HCT116 (cell line): ENCODE measurements at regions not wholly inside any gene's neighbourhood (a gene's known extent, or its start where the extent isn't known, plus 50 kb on each side); places are given as distances from the start of the nearest gene placed in this dataset.

Experiments
- ATAC-seq: fragments of 200-7000 bp; cut with Tn5 transposase; 2 replicates; pipeline ENCODE4 v1.9.1; 2020; ENCODE audit warnings: mild to moderate bottlenecking, moderate library complexity
- BruUV-seq: library from RNA; stranded (reverse); fragments of 400-500 nt; replicated peaks from 2 replicates; lab custom pipeline; 2021; lab: Mats Ljungman, UMichigan
- CTCF ChIA-PET: fragments of 300-600 bp; sonication (Branson Sonifier 250); formaldehyde crosslinking; loops from one replicate; lab custom pipeline; 2021; ENCODE audit warnings: antibody characterized with exemption; lab: Charles Lee
- POLR2A ChIA-PET: fragments of 300-600, 350-600 bp; sonication (Branson Sonifier 250); formaldehyde crosslinking; loops from one replicate; lab custom pipeline; 2021; ENCODE audit warnings: antibody characterized with exemption; lab: Charles Lee
- RAD21 ChIA-PET, 2 experiments: fragments of 300-600 bp; sonication (Branson Sonifier 250); formaldehyde crosslinking; loops; one replicate each; lab custom pipeline; 2023; ENCODE audit warnings: low total read pairs in 2 of 2; ENCODE audit not compliant: uncharacterized antibody in 2 of 2, unreplicated experiment in 2 of 2, low non-redundant PET in 1 of 2; lab: Charles Lee
- DNase-seq: peaks from one replicate; pipeline ENCODE4 v3.0.0-alpha.2; 2010; ENCODE audit warnings: low read depth, low spot score
- H2AFZ ChIP-seq: fragments of 200-600 bp; shearing (Covaris generic), sonication (generic); 2 replicates; pipeline ENCODE4 v1.6.1; 2017; ENCODE audit warnings: low read depth, mixed run types, mixed read lengths, antibody characterized with exemption, low read length; ENCODE audit not compliant: poor library complexity, severe bottlenecking
- H3K27ac ChIP-seq: 2 replicates; pipeline ENCODE4 v1.5.1; 2012; ENCODE audit warnings: low read depth, low read length
- H3K27me3 ChIP-seq: fragments of 200-600 bp; sonication (generic); 2 replicates; pipeline ENCODE4 v1.6.1; 2016; ENCODE audit warnings: mixed run types, low read length, mixed read lengths; ENCODE audit not compliant: insufficient read depth
- H3K36me3 ChIP-seq, 2 experiments: fragments of 200-500 bp in 1 of 2; fragments of 200-600 bp in 1 of 2; sonication (Bioruptor generic) in 1 of 2; sonication (generic) in 1 of 2; 2 replicates each; pipeline versions ENCODE4 v1.5.1 to v1.6.1; 2014 to 2016; ENCODE audit warnings: low read length in 2 of 2, inconsistent platforms in 1 of 2, mixed read lengths in 1 of 2, mixed run types in 1 of 2; ENCODE audit not compliant: insufficient read depth in 2 of 2, control insufficient read depth in 1 of 2
- H3K4me1 ChIP-seq, 2 experiments: fragments of 200-600 bp in 1 of 2; sonication (generic) in 1 of 2; 2 replicates each; pipeline versions ENCODE4 v1.5.1 to v1.6.1; 2012 to 2017; ENCODE audit warnings: low read length in 2 of 2, inconsistent platforms in 1 of 2, mild to moderate bottlenecking in 1 of 2, mixed read lengths in 1 of 2, mixed run types in 1 of 2, moderate library complexity in 1 of 2; ENCODE audit not compliant: insufficient read depth in 2 of 2, control insufficient read depth in 1 of 2
- H3K4me2 ChIP-seq: fragments of 200-600 bp; sonication (generic); 2 replicates; pipeline ENCODE4 v1.6.1; 2017; ENCODE audit warnings: mixed run types, low read length, mixed read lengths
- H3K4me3 ChIP-seq, 2 experiments: fragments of 200-600 bp in 1 of 2; sonication (generic) in 1 of 2; replicated peaks in 1 of 2; 2 replicates each; pipeline ENCODE4 v1.5.1; 2011 to 2016; ENCODE audit warnings: low read length in 2 of 2, control low read depth in 1 of 2, low read depth in 1 of 2, mild to moderate bottlenecking in 1 of 2, mixed read lengths in 1 of 2, mixed run types in 1 of 2
- H3K79me2 ChIP-seq: fragments of 200-600 bp; sonication (generic); 2 replicates; pipeline ENCODE4 v1.6.1; 2017; ENCODE audit warnings: mild to moderate bottlenecking, mixed run types, low read length, moderate library complexity, mixed read lengths; ENCODE audit not compliant: insufficient read depth
- H3K9ac ChIP-seq: fragments of 200-600 bp; sonication (generic); 2 replicates; pipeline ENCODE4 v1.6.1; 2016; ENCODE audit warnings: low read length, mixed read lengths
- H3K9me2 ChIP-seq: fragments of 200-600 bp; sonication (generic), shearing (Covaris generic); 2 replicates; pipeline ENCODE4 v1.6.1; 2017; ENCODE audit warnings: mixed run types, mild to moderate bottlenecking, moderate library complexity; ENCODE audit not compliant: insufficient read depth
- H3K9me3 ChIP-seq, 2 experiments: fragments of 200-500 bp in 1 of 2; fragments of 200-600 bp in 1 of 2; sonication (Bioruptor generic) in 1 of 2; sonication (generic) in 1 of 2; 2 replicates each; pipeline ENCODE4 v1.6.1; 2014 to 2017; ENCODE audit warnings: low read length in 2 of 2, mixed read lengths in 2 of 2, inconsistent platforms in 1 of 2, low read depth in 1 of 2, mild to moderate bottlenecking in 1 of 2, mixed run types in 1 of 2, moderate library complexity in 1 of 2; ENCODE audit not compliant: control insufficient read depth in 1 of 2, insufficient read depth in 1 of 2
- H4K20me1 ChIP-seq: fragments of 200-600 bp; sonication (generic), shearing (Covaris generic); 2 replicates; pipeline ENCODE4 v1.6.1; 2017; ENCODE audit warnings: mixed run types, mild to moderate bottlenecking, moderate library complexity; ENCODE audit not compliant: insufficient read depth
- CBX3 ChIP-seq: IDR thresholded peaks from 2 replicates; pipeline ENCODE4 v1.6.1; 2012; ENCODE audit warnings: low read depth
- EGR1 ChIP-seq: IDR thresholded peaks from 2 replicates; pipeline ENCODE4 v1.6.1; 2012; ENCODE audit warnings: low read depth
- ELF1 ChIP-seq: IDR thresholded peaks from 2 replicates; pipeline ENCODE4 v1.6.1; 2012; ENCODE audit warnings: low read depth, borderline replicate concordance
- FOSL1 ChIP-seq: IDR thresholded peaks from 2 replicates; pipeline ENCODE4 v1.6.1; 2012; ENCODE audit warnings: low read depth
- JUND ChIP-seq: IDR thresholded peaks from 2 replicates; pipeline ENCODE4 v1.6.1; 2012
- POLR2AphosphoS5 ChIP-seq: IDR thresholded peaks from 2 replicates; pipeline ENCODE4 v1.6.1; 2011; ENCODE audit warnings: mild to moderate bottlenecking, low read depth, low read length, moderate library complexity
- RAD21 ChIP-seq: IDR thresholded peaks from 2 replicates; pipeline ENCODE4 v1.6.1; 2012; ENCODE audit warnings: low read depth, mild to moderate bottlenecking
- SIN3A ChIP-seq: IDR thresholded peaks from 2 replicates; pipeline ENCODE4 v1.6.1; 2012; ENCODE audit warnings: low read depth
- SP1 ChIP-seq: IDR thresholded peaks from 2 replicates; pipeline ENCODE4 v1.6.1; 2012; ENCODE audit warnings: low read depth
- SRF ChIP-seq: IDR thresholded peaks from 2 replicates; pipeline ENCODE4 v1.6.1; 2012; ENCODE audit warnings: low read depth
- YY1 ChIP-seq: IDR thresholded peaks from 2 replicates; pipeline ENCODE4 v1.6.1; 2011; ENCODE audit warnings: low read length, low read depth, moderate library complexity, mild to moderate bottlenecking; ENCODE audit not compliant: insufficient replicate concordance; ENCODE audit errors: extremely low read depth
- intact Hi-C: fragments of 100-400 bp; cut with micrococcal nuclease; formaldehyde crosslinking; loops from 2 replicates; pipeline ENCODE4 v1.10.0; 2022
- TF ChIP-seq, protein P1 (sequence below): IDR thresholded peaks from 2 replicates; pipeline ENCODE4 v1.6.1; 2012
- TF ChIP-seq, protein P2 (sequence below): IDR thresholded peaks from 2 replicates; pipeline ENCODE4 v1.6.1; 2011; ENCODE audit warnings: mild to moderate bottlenecking, low read length, moderate library complexity; ENCODE audit not compliant: insufficient replicate concordance; ENCODE audit errors: extremely low read depth

DNA sequence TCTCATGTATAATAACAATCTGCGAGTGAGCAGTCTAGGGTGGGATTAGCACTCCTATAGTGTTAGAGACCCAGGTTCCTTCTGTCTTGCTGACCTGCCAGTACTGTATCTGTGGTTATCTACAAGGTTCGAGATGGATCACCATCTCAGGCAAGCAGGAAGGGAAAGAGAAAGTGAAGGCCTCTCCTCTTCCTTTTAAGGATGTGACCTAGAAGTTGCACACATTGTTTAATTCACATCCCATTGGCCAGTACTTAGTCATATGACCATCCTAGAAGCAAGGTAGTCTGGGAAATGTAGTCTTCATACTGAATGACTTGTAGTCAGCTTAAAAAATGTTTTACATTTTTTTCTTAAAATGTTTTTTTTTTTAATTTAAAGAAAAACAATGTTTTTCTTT is 168.6 kb downstream of the CARTPT start:
- Histone ChIP-seq H3K9ac (no peak overlapping the region), H3K9me3 (no peaks in the 10 kb centered on the region), H3K4me2 (peak overlapping the region; percentile 65), H3K36me3 (no peaks in the 10 kb centered on the region), H3K79me2 (no peaks in the 10 kb centered on the region), H3K4me3 (0 out of 4 replicates have a peak overlapping the region, but pooled peaks of 1 of the 2 experiments have one; percentile 27), H2AFZ (peak overlapping the region; percentile 79), H3K27ac (no peak overlapping the region), H3K4me1 (peaks cover 7 to 32% of the 10 kb centered on the region in 2 experiments), H3K9me2 (no peaks in the 10 kb centered on the region), H3K27me3 (no peaks in the 10 kb centered on the region), H4K20me1 (no peaks in the 10 kb centered on the region)
- intact Hi-C loops, result no loop called here
- peak; percentile 77 for DNase-seq
- ChIA-PET CTCF (no interaction called here), POLR2A (no interaction called here), RAD21 (no interaction called here)
- peak; percentile 92 for ATAC-seq
- TF ChIP-seq, protein P1, sequence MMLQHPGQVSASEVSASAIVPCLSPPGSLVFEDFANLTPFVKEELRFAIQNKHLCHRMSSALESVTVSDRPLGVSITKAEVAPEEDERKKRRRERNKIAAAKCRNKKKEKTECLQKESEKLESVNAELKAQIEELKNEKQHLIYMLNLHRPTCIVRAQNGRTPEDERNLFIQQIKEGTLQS, result no peak
- TF ChIP-seq POLR2AphosphoS5 (0 out of 2 replicates have a peak, but pooled peaks have one; percentile 22), SP1 (0 out of 2 replicates have a peak, but pooled peaks have one; percentile 50), JUND (no peak), SRF (peak; percentile 97)
- BruUV-seq, result no TSS peak

DNA sequence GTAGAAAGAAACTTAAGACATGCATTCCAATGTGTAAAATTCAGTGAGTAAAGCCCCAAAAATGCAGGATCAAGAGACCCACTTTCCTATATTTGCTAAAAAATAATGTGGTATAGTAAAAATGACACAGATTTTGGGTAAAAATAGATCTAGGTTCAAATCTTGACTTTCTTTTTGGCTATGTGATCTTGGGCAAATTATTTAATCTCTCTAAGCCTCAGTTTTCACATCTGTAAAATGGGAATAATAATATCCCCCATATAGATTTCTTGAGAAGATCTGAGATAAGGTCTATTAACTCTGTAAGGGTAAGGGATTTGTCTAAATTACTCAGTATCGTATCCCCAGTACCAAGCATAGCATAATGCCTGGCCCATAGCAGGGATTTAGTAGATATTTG is 172.3 kb downstream of the CARTPT start:
- H3K36me3 ChIP-seq, result no peaks in the 10 kb centered on the region
- H3K4me2 ChIP-seq, result peak overlapping the region; percentile 40; the same call in 1 of the 2 replicates
- ATAC-seq (no peak), DNase-seq (no peak)
- H3K9ac ChIP-seq, result no peak overlapping the region
- BruUV-seq, result no TSS peak
- no peak overlapping the region for H3K4me3 ChIP-seq
- TF ChIP-seq, protein P1, result no peak
- TF ChIP-seq, protein P2, sequence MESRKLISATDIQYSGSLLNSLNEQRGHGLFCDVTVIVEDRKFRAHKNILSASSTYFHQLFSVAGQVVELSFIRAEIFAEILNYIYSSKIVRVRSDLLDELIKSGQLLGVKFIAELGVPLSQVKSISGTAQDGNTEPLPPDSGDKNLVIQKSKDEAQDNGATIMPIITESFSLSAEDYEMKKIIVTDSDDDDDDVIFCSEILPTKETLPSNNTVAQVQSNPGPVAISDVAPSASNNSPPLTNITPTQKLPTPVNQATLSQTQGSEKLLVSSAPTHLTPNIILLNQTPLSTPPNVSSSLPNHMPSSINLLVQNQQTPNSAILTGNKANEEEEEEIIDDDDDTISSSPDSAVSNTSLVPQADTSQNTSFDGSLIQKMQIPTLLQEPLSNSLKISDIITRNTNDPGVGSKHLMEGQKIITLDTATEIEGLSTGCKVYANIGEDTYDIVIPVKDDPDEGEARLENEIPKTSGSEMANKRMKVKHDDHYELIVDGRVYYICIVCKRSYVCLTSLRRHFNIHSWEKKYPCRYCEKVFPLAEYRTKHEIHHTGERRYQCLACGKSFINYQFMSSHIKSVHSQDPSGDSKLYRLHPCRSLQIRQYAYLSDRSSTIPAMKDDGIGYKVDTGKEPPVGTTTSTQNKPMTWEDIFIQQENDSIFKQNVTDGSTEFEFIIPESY, result no peak
- TF ChIP-seq EGR1 (no peak), SIN3A (no peak), CBX3 (no peak), FOSL1 (no peak), ELF1 (no peak), RAD21 (no peak), YY1 (no peak)
- H3K79me2 ChIP-seq, result no peaks in the 10 kb centered on the region
- H3K9me3 ChIP-seq, result no peaks in the 10 kb centered on the region
- CTCF ChIA-PET, result no interaction called here
- H3K4me1 ChIP-seq, result peaks cover 7 to 12% of the 10 kb centered on the region in 2 experiments; a peak in 3 of 4 replicates
- H2AFZ ChIP-seq, result no peak overlapping the region
- no peaks in the 10 kb centered on the region for H3K9me2 ChIP-seq
- no peaks in the 10 kb centered on the region for H3K27me3 ChIP-seq
- no peaks in the 10 kb centered on the region for H4K20me1 ChIP-seq
- POLR2A ChIA-PET, result no interaction called here
- no peak overlapping the region for H3K27ac ChIP-seq
- RAD21 ChIA-PET, result no interaction called here
- intact Hi-C loops, result no loop called here
